ENCODE measurements at regions not wholly inside any gene's neighbourhood (a gene's known extent, or its start where the extent isn't known, plus 50 kb on each side); places are given as distances from the start of the nearest gene placed in this dataset.

- TF ChIP-seq POU6F1 (CRISPR knock-in tag; IDR thresholded peaks at IDR 0.05; ENCODE audit: borderline replicate concordance, low read depth): no peak
- TF ChIP-seq PATZ1 (CRISPR knock-in tag; IDR thresholded peaks at IDR 0.05; ENCODE audit: borderline replicate concordance): no peak
- no peak for TF ChIP-seq ZNF70 (CRISPR knock-in tag; IDR thresholded peaks at IDR 0.05)
- no peak for TF ChIP-seq SNAI2 (CRISPR knock-in tag; IDR thresholded peaks at IDR 0.05)
- TF ChIP-seq ESRRG (CRISPR knock-in tag; IDR thresholded peaks at IDR 0.05): no peak
- TF ChIP-seq ZC3H10 (CRISPR knock-in tag; IDR thresholded peaks at IDR 0.05): no peak
- no peak for TF ChIP-seq TOX (CRISPR knock-in tag; IDR thresholded peaks at IDR 0.05; ENCODE audit: borderline replicate concordance)
- no peak for TF ChIP-seq BACH2 (CRISPR knock-in tag; IDR thresholded peaks at IDR 0.05; ENCODE audit: borderline replicate concordance)
- TF ChIP-seq ZNF8 (CRISPR knock-in tag; IDR thresholded peaks at IDR 0.05): no peak
- no peak for TF ChIP-seq OSR1 (CRISPR knock-in tag; IDR thresholded peaks at IDR 0.05)
- ATAC-seq: no peak
These were observed 95.3 kb upstream of the ALKAL2 start for GRCh38 chr2:383178-383577.

- TF ChIP-seq POU6F1 (CRISPR knock-in tag; IDR thresholded peaks at IDR 0.05; ENCODE audit: borderline replicate concordance, low read depth): no peak
- no peak for TF ChIP-seq CSRNP3 (CRISPR knock-in tag; IDR thresholded peaks at IDR 0.05)
- TF ChIP-seq CSDC2 (CRISPR knock-in tag; IDR thresholded peaks at IDR 0.05): no peak
- TF ChIP-seq SNAI2 (CRISPR knock-in tag; IDR thresholded peaks at IDR 0.05): no peak
- TF ChIP-seq RARB (CRISPR knock-in tag; IDR thresholded peaks at IDR 0.05): no peak
- no peak for TF ChIP-seq ZFP3 (CRISPR knock-in tag; IDR thresholded peaks at IDR 0.05)
- no peak for TF ChIP-seq ZNF565 (CRISPR knock-in tag; conservative IDR thresholded peaks at IDR 0.05; ENCODE audit: low read depth)
- no peak for TF ChIP-seq ZNF8 (CRISPR knock-in tag; IDR thresholded peaks at IDR 0.05)
- no peak for ATAC-seq
These were observed 94.8 kb upstream of the ALKAL2 start for GRCh38 chr2:382728-383022.

GRCh38 chr2:381941-382727 is 94.2 kb upstream of the ALKAL2 start:
- ATAC-seq: no peak
- TF ChIP-seq ZNF70 (CRISPR knock-in tag; IDR thresholded peaks at IDR 0.05): no peak
- no peak for TF ChIP-seq OSR1 (CRISPR knock-in tag; IDR thresholded peaks at IDR 0.05)
- TF ChIP-seq CSDC2 (CRISPR knock-in tag; IDR thresholded peaks at IDR 0.05): no peak
- TF ChIP-seq PPARA (CRISPR knock-in tag; IDR thresholded peaks at IDR 0.05; ENCODE audit: borderline replicate concordance): no peak
- TF ChIP-seq ZC3H10 (CRISPR knock-in tag; IDR thresholded peaks at IDR 0.05): no peak
- no peak for TF ChIP-seq ZNF565 (CRISPR knock-in tag; conservative IDR thresholded peaks at IDR 0.05; ENCODE audit: low read depth)
- no peak for TF ChIP-seq POU6F1 (CRISPR knock-in tag; IDR thresholded peaks at IDR 0.05; ENCODE audit: borderline replicate concordance, low read depth)
- TF ChIP-seq RARB (CRISPR knock-in tag; IDR thresholded peaks at IDR 0.05): no peak
- no peak for TF ChIP-seq TSHZ2 (CRISPR knock-in tag; IDR thresholded peaks at IDR 0.05)
- TF ChIP-seq TCF4 (CRISPR knock-in tag; IDR thresholded peaks at IDR 0.05; ENCODE audit: borderline replicate concordance): no peak
- TF ChIP-seq PATZ1 (CRISPR knock-in tag; IDR thresholded peaks at IDR 0.05; ENCODE audit: borderline replicate concordance): no peak
- TF ChIP-seq ARNTL (CRISPR knock-in tag; IDR thresholded peaks at IDR 0.05; ENCODE audit: borderline replicate concordance, low read depth): no peak
- no peak for TF ChIP-seq BACH2 (CRISPR knock-in tag; IDR thresholded peaks at IDR 0.05; ENCODE audit: borderline replicate concordance)
